ENCODE measurements at regions not wholly inside any gene's neighbourhood (a gene's known extent, or its start where the extent isn't known, plus 50 kb on each side); places are given as distances from the start of the nearest gene placed in this dataset.

- Histone ChIP-seq H3K27me3 (ENCODE audit: insufficient read depth, low read length) (no peaks in the 10 kb centered on the region), H4K91ac (ENCODE audit: insufficient read length, low read depth, low read length) (no peak overlapping the region), H3K23me2 (ENCODE audit: insufficient read length, low read depth, low read length, poor library complexity, severe bottlenecking) (no peaks in the 10 kb centered on the region), H2BK20ac (ENCODE audit: low read depth, low read length, poor library complexity, severe bottlenecking) (no peak overlapping the region), H3K79me1 (ENCODE audit: insufficient read depth, low read depth, low read length, poor library complexity, severe bottlenecking) (no peaks in the 10 kb centered on the region), H2BK5ac (ENCODE audit: insufficient read length, low read length) (no peak overlapping the region), H3T11ph (ENCODE audit: low read length) (no peak overlapping the region), H3K27ac (ENCODE audit: insufficient read length, low read depth, low read length) (no peak overlapping the region), H3K23ac (ENCODE audit: insufficient read length, low read depth, low read length) (no peak overlapping the region), H3K4me2 (ENCODE audit: insufficient read depth, insufficient read length, low read length) (no peak overlapping the region), H3K56ac (ENCODE audit: insufficient read length, low read depth, low read length) (no peak overlapping the region), H4K5ac (ENCODE audit: insufficient read length, low read depth, low read length) (no peak overlapping the region), H2BK120ac (ENCODE audit: low read depth, low read length, poor library complexity, severe bottlenecking) (no peak overlapping the region), H4K20me1 (ENCODE audit: control insufficient read depth, insufficient read depth, insufficient read length) (no peaks in the 10 kb centered on the region), H3K18ac (ENCODE audit: insufficient read length, low read depth, low read length) (no peak overlapping the region), H2AFZ (ENCODE audit: low read length) (no peak overlapping the region), H4K8ac (replicated peaks; ENCODE audit: insufficient read length, low read depth, low read length) (no peak overlapping the region), H3K79me2 (ENCODE audit: insufficient read depth, low read length) (no peaks in the 10 kb centered on the region), H2BK15ac (ENCODE audit: low read depth, low read length) (no peak overlapping the region), H2BK12ac (ENCODE audit: insufficient read length, low read depth, low read length) (no peak overlapping the region), H3K4me1 (ENCODE audit: insufficient read depth, low read length) (no peaks in the 10 kb centered on the region), H2AK5ac (ENCODE audit: insufficient read length, low read length) (no peak overlapping the region), H3K9me3 (ENCODE audit: control insufficient read depth, low read depth, low read length) (no peaks in the 10 kb centered on the region), H3K9ac (ENCODE audit: extremely low read depth, insufficient read length, low read length) (no peak overlapping the region), H3K14ac (ENCODE audit: insufficient read depth, low read length) (no peak overlapping the region), H3K4ac (ENCODE audit: low read depth, low read length) (no peak overlapping the region)
- peaks cover 6 to 7% of the 10 kb centered on the region in 2 experiments; a peak in 4 of 5 replicates for H3K9me3 Mint-ChIP-seq
- H3K27ac Mint-ChIP-seq: no peak overlapping the region
- no peak for DNase-seq
- H3K4me1 Mint-ChIP-seq: no peaks in the 10 kb centered on the region
- H3K36me3 Mint-ChIP-seq (ENCODE audit: insufficient read depth in 1 of 3, low read depth in 3 of 3): no peaks in the 10 kb centered on the region; a peak in 3 of 7 replicates
- no CpG with 5 or more reads among the region's 23 CpGs for WGBS (ENCODE audit: extremely low coverage, insufficient read length, low lambda C conversion rate)
- peaks cover 2% of the 10 kb centered on the region; the same call in 1 of the 2 replicates for H3K27me3 Mint-ChIP-seq (ENCODE audit: low read depth)
- no peak for TF ChIP-seq CTCF (conservative IDR thresholded peaks at IDR 0.05)
- no peak overlapping the region for H3K4me3 Mint-ChIP-seq
Observed at GRCh38 chr16:88319116-88319965, 63.4 kb upstream of the ZNF469 start.

Data from H9 (cell line).